LHCN-M2 (cell line): ENCODE measurements at regions not wholly inside any gene's neighbourhood (a gene's known extent, or its start where the extent isn't known, plus 50 kb on each side); places are given as distances from the start of the nearest gene placed in this dataset.

Experiments
- DNase-seq: peaks from one replicate; pipeline ENCODE4 v3.0.0-alpha.2; 2012; ENCODE audit warnings: low read depth

DNA sequence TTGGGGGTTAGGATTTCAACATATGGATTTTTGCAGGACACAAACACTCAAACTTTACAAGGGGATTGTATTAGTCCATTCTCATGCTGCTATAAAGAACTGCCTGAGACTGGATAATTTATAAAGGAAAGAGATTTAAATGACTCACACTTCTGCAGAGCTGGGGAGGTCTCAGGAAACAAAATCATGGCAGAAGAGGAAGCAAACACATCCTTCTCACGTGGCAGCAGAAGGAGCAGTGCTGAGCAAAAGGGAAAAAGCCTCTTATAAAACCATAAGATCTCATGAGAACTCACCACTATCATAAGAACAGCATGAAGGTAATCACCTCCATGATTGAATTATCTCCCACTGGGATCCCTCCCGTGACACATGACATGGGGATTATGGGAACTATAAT, 1183.1 kb downstream of the ZPLD1 start:
- DNase-seq: no peak

DNA sequence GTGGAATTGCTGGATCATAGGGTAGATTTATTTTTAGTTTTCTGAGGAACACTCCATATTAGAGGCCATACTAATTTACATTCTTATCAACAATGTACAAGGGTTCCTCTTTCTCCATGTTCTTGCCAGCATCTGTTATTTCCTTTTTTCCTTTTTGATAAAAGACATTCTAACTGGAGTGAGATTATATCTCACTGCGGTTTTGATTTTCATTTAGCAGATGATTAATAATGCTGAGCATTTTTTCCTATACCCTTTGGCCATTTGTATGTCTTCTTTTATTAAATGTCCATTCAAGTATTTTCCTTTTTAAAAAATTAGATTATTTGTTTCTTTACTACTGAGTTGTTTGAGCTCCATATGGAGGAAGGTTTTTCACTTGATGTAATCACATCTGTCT, 1189.5 kb downstream of the ZPLD1 start:
- no peak for DNase-seq

DNA sequence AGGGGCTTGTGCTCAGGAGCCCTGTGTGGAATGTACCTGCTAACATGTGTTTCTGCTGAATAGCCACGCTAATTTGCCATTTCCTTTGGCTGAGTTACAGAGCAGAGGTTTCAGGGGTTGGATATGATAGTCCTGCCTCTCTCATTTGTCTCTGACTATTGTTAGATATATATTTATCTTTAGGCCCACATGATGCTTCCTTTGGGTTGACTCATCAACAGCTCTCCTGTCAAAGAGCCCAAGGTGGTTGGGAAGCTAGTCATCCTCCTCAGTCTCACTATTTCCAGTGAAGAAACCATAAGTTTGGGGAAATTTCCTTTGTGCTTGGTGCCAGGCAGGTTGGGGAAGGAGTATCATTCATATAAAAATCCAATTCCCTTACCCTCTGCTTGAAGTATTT, 1194.6 kb downstream of the ZPLD1 start:
- no peak for DNase-seq

DNA sequence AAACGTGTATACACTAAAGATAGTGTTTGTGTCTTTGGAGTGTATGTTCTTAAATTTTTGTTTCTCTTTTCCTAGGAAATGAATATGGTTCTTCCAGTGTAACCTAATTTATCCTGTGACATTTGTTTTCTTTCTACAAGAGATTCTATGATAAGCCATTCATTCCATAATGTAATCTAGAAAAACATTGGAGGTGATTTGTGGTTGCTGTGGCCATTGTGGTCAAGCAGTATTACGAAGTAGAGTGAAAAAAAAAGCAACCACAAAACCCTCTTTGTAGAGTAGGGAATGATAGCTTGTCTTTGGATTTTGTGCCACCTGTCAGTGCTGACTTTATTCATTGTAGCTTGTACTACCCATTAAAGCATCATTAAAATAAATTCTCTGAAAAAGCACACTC, 1209.6 kb downstream of the ZPLD1 start:
- peak; percentile 9 for DNase-seq

DNA sequence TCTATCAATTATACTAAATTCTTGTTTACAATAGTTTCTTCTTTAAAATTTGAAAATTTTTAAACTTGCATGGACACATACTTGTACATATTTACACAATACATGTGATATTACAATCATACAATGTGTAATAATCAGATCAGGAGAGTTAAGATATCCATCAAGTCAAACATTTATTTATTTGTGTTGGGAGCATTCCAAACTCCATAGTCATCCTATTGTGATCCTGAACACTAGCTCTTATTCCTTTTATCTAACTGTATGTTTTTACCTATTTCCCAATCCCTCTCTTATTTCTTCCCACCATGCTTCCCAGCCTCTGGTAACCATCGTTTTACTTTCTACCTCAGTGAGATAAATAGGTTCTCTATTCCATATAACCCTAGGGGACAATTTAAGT, 1219.2 kb downstream of the ZPLD1 start:
- DNase-seq: no peak

DNA sequence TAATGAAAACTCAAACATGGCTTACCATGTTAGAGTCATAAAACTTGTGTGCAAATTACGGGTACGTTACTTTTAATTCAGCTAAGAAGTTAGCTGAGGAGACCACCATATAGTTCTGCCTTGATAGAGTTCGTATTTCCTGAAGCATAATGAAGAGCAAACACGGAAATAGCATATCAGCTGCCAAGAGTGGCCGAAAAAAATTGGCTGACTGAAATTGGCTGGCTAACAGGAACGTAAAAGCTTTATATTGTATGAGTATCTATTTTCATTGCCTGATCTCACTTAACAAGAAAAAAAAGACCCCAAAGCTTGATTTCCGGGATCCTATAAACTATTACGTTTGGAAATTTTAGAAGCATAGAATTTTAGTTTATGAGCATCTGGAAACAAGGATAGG, 1222.9 kb downstream of the ZPLD1 start:
- no peak for DNase-seq

DNA sequence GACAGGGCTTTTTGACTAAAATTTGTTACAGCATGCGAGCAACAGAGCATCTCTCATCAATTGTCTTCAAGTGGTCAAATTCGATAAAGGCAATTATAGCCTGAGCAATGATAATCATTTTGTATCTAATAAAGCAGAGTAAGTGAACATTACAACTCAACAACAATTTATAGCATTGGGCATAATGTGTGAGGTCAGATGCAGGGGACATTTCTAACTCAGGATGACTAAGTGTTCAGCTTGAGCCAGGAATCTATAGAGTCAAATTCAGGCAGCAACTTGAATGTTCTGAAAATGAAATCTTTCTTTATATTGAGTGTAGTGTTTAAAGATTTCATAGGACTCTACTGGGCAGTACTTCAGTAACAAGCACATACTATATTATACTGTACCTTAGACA, 1226.0 kb downstream of the ZPLD1 start:
- no peak for DNase-seq

DNA sequence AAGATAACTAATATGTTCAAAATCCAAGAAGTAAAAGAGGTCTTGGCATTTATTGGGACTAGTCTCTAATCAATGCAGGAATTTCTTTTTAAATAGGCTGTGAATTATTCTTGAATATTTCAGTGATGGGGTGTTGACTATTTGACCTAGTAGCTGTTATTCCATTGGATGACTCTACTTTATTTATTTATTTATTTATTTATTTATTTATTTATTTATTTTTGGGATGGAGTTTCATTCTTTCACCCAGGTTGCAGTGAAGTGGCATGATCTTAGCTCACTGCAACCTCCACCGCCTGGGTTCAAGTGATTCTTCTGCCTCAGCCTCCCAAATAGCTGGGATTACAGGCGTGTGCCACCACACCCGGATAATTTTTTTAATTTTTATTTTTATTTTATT, 1227.8 kb downstream of the ZPLD1 start:
- no peak for DNase-seq

DNA sequence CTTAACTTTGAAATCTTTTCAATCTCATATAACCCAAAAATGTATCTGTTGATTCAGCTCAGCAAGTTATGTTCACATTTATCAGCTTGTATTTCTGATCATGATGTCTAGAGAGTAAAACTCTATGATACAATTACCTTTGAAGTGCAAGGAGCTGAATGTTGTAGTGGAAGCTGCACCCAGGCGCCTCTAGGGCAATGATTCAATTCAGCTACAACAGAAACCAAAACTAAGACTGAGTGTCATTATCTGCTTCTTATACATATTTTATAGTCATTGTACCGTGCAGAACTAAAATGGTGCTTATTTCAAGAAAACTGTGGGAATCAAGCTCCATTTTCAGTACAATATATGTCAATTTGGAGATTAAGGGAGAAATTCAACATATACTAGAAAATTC, 1237.5 kb downstream of the ZPLD1 start:
- DNase-seq: no peak

DNA sequence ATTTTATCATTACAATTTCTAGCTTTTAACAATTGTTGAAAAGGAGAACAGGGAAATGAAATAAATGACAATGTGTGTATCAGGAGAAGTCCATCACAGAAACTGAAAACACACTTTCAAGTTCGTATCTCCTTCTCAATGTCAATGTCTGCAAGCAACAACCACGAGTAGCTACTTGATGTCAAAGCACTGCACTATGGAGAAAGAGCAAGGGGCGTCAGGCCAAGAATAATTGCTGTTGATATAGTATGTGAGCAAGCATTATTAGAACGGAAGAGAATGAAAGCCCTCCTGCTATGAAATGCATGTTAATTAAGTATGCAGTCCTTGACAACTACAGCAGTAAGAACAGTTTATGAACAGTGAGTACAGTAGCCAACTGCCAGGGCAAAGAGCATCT, 1250.1 kb downstream of the ZPLD1 start:
- no peak for DNase-seq

DNA sequence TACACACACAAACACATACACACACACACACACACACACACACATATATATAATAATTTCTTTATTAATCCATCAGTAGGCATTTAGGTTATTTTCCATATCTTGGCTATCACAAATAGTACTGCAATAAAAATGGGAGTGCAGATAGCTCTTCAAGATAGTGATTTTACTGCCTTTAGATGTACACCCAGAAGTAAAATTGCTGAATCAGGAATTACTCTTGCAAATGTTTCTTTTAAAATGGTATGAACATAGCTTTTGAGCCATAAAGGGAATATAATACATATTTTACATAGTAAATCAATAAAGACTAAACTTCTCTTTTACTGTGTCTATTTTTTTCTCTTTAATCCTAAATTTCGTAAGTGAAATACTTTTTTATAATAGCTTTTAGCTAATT, 1251.1 kb downstream of the ZPLD1 start:
- DNase-seq: no peak

DNA sequence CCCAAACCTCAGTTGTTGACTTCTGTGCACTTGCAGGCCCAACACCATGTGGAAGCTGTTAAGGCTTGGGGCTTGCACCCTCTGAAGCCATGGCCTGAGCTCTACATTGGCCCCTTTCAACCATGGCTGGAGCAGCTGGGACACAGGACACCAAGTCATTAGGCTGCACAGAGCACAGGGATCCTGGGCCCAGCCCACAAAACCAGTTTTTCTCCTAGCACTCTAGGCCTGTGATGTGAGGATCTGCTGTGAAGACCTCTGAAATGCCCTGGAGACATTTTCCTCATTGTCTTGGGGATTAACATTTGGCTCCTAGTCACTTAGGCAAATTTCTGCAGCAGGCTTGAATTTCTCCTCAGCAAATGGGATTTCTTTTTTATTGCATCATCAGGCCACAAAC, 1255.7 kb downstream of the ZPLD1 start:
- DNase-seq: no peak

DNA sequence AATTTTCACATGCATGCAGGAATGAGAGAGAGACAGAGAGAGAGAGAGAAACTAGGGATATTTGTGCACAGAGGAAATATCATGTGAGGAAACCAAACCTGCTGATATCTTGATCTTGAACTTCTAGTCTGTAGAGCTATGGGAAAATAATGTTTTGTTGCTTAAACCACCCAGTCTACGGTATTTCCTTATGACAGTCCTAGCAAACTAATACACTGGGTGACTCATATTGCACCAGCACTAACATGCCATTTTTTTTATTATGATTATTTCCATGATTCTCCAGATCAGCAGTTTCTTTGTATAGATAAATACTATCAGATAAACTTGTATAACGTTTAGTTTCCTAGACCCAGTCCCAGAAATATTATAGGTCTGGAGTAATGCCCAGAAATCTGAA, 1259.0 kb downstream of the ZPLD1 start:
- DNase-seq: no peak

DNA sequence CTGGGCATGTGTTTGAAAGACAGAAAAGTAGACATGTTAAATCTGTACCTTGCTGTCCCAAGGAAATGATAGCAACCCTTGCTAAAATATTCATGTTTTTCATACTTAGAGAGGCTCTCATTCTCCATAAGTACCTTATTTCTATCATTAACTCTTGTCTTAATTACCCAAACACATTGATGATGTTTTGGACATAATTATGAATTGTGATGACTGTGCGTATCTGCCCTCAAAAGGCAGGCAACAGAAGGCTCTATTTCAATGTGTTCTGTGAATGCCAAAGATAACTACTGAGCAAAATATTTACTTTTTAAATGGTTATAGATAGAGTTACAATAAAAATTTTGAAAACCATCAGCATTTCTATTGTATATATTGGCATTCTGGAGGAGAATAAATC, 1263.8 kb downstream of the ZPLD1 start:
- no peak for DNase-seq

DNA sequence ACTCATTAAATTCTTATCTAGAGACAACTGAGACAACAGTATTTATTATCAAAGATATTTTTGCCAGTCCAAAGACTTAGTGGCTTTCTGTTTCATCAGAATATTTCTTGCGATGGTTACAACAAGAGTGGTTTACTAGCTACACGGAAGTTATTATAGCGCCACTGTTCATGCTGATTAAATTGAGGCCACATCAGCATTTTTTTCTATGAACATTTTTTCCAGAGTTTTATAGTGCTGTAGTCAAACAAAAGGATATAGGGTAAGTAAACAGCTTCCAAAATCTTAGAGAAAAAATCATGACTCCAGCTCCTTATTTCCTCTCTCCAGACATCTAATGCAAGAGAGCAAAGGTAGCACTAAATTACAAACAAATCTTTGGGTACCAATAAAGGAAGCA, 1264.4 kb downstream of the ZPLD1 start:
- DNase-seq: no peak

DNA sequence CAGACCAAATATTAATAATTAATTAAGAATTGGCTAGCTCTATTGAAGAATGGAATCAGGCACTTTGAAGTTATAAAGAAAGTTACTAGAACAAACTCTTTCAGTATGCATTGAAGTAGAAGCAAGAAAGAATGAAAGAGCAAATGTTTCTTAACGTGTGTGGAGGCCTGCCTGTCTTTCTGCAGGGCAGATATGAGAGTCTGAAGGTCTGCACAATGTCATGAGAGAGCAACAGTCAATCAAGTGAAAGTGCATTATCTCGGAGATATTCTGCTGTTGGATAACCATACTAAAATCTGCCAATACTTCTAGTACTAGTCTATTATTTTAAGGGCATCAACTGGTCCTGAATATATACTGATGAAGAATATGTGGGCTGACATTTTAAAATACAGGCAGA, 1270.8 kb downstream of the ZPLD1 start:
- no peak for DNase-seq

DNA sequence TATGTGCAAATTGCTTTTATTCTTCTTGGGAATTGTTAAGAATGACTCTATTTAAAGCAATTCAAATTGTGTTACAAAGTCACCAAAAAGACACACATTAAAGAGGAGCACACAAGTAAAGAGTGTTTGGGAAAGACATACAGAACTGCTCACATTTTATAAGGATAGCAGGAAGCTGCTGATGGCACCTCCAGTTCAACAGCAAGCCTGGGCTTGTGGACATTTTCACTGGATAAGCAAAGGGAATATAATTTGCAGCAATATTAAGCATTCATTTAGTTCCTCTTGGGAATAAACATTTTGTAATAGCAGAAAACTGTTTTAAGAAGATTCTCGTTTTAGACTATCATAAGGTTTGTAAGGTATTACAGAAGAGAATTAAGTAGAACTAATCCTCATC, 1271.9 kb downstream of the ZPLD1 start:
- no peak for DNase-seq

DNA sequence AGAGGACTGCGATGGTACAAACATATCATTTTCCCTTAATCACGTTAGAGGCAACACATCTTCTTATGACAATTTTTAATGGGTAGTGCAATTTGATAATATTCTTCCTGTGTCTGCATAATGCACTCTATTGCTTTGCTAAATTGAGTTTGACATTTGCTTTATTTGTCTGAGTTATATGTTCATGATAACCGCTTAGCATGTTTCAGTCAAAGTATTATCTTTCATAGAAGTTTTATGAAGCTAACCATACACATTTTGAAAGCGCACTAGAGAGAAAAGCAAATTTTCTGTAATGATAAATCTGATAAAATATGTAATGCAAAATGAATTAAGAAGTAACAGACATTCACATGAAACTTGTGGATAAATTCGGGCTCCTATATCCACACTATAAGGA, 1276.9 kb downstream of the ZPLD1 start:
- no peak for DNase-seq

DNA sequence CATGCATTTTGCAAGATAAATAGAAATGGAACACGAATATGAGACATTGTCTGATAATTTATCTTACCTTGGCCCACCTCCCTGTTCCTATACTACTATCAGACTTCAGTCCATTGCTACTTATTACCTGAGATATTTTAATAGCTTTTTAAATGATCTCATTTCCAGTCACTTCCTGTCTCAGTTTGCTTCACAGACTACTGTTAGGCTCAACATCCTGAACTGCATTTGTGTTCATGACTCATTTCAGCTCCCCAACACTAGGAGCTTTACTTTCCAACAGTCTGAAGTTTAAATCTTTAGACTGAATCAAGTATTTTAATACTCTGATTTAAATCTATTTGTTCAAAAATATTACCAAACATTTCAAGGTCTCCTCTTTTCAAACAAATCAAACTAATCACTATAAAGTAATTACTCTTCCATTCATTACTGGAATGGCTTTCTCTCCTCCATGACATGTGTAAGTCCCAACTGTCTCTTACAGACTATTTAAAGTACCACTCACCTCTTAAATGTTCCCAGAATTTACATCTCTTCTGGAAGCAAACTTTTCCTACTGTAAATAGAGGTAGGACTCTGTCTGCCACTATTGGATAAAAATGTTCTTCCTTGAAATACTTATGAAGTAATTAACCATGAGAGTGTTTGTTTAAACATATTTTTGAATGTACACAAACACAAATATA, 1277.6 kb downstream of the ZPLD1 start:
- DNase-seq: no peak

DNA sequence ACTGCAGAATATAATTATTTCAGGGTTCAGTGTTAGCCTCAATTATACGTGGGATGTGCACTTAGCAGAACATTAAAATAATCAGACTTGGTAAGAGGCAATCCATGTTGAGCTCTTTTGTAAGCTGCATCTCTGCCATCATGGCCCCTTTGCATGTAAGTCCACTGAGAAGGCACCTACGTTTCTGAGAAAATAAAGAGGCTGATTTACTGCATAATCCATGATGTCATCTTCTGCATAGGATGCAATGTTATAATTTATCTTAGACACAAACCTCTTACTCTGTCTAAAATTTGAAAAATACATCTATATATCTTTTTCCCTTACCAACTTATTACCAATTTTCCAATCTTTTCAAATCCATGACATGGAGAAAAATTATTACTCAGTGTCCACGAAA, 1294.7 kb downstream of the ZPLD1 start:
- no peak for DNase-seq

DNA sequence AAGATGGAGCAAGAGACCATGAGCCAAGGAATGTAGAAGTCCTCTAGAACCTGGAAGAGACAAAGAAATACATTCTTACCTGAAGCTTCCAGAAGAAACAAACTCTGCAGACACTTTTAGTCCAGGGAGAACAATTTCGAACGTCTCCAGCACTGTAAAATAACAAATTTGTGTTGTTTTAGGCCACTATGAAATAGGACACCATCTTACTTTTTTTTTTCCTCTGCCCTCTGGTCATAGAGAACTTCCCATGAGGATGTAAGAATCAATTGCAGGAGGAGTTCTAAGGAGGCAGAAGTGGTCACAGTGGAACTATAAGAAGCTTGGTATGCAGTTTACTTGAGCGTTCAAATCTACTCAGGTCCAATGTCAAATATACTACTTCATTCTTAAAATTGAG, 1295.9 kb downstream of the ZPLD1 start:
- DNase-seq: no peak

DNA sequence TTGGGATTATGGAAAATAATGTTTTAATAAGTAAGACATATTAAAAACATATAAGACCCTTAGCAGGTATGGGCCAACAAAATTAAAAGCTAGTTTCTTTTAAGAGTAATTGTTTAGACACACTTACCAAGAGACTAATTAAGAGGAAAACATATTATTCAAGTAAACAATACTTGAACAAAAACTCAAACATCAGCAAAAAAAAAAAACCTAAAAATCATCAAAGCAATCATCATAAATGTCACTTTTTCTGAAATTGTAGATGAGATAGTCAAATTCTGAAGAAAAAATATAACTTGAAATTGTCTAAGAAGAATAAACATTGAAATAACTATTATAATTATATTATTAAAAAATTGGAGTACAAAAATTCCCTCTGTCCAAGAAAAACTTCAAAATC, 1318.2 kb downstream of the ZPLD1 start:
- no peak for DNase-seq

DNA sequence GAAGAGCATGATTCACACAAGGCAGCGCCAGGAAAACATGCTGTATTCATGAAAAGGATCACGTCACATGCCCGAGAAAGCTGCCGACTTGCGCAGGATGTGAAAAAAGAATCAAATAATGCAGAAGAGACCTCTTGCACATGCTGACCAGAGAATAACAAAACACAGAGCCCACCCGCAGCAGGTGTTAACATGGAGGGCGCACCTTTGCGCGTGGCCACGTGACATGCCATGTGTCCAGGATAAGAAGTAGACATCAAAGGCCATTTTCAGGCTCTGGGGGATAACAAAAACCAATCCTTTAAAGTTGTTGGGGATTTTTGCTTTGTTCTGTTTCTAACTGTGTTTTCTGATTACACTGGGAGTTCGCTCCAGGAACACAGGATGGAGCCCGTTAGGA, 1332.8 kb downstream of the ZPLD1 start:
- no peak for DNase-seq

DNA sequence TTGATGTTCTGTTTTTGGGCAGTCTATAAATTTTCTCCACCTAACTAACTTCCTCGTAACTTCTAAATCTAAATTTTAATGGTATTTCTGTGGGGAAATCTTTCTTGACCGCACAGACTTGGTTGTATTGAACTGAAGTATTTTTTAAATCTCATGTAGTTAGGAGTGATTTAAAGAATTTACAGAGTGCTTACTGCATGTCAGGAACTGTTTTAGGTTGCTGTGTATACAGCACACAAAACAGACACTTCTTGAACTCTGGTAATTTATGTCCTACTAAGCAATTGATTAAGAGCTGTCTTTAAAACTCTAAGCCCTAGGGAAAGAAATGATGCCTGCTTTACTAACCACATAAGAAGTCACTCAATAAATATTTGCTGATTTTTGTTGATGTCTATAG, 1350.2 kb downstream of the ZPLD1 start:
- DNase-seq: no peak
